K562 (cell line): ENCODE measurements at regions not wholly inside any gene's neighbourhood (a gene's known extent, or its start where the extent isn't known, plus 50 kb on each side); places are given as distances from the start of the nearest gene placed in this dataset.

Experiments used
- LARP7 ChIP-seq: fragments of 450-650 bp; IDR thresholded peaks from 2 replicates; pipeline ENCODE4 v1.6.1; 2016
- SMAD4 ChIP-seq: fragments of 250-450 bp; sonication (Bioruptor Pico); conservative IDR thresholded peaks from 2 replicates; pipeline ENCODE4 v1.8.0; 2021; ENCODE audit warnings: inconsistent platforms, mild to moderate bottlenecking, moderate library complexity
- ZNF507 ChIP-seq: conservative IDR thresholded peaks from 2 replicates; pipeline ENCODE4 v1.6.1; 2017; ENCODE audit warnings: missing genetic modification characterization, missing compliant biosample characterization

DNA sequence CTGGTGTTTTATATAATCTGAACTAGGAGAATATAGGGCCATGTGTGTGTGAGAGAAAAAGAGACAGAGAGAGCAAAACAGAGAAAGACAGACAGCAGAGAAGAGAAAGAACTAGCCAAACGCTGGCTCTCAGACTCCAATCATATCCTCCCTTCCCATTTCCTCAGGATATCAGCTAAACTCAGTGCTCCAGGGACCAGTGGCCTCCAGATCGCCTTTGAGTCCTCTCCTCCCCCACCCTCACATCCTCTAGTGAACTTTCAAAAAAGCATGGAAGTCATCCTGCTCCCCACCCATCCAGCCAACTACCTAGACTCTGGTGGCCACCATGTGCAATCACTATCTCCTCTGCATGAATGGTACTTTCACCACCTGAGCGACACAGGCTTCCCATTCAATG, 386.1 kb upstream of the NPVF start:
- TF ChIP-seq SMAD4 (CRISPR knock-in tag) (no peak), LARP7 (no peak), ZNF507 (tag) (no peak)
